ENCODE measurements at regions not wholly inside any gene's neighbourhood (a gene's known extent, or its start where the extent isn't known, plus 50 kb on each side); places are given as distances from the start of the nearest gene placed in this dataset.

GRCh38 chr2:111661286-111661940 lies 222.6 kb downstream of the ANAPC1 start:
- Histone ChIP-seq H3K4me3 (no peak overlapping the region), H3K27me3 (ENCODE audit: control insufficient read depth in 3 of 3, insufficient read depth in 3 of 3, low read length in 2 of 3) (no peaks in the 10 kb centered on the region), H3K9ac (ENCODE audit: insufficient read depth in 1 of 2, low read length in 2 of 2) (no peak overlapping the region), H3K9me3 (ENCODE audit: control insufficient read depth in 4 of 4, insufficient read depth in 3 of 4, low read length in 3 of 4) (peaks cover 0 to 2% (median 0%) of the 10 kb centered on the region in 4 donors), H3K27ac (ENCODE audit: low read depth in 1 of 2, low read length in 1 of 2) (no peak overlapping the region), H3K4me1 (ENCODE audit: control insufficient read depth in 5 of 5, insufficient read depth in 5 of 5, low read length in 5 of 5) (peaks cover 0 to 19% (median 0%) of the 10 kb centered on the region in 5 donors), H3K36me3 (ENCODE audit: control insufficient read depth in 4 of 4, insufficient read depth in 4 of 4, low read length in 4 of 4) (no peaks in the 10 kb centered on the region)
- TF ChIP-seq, protein P1, sequence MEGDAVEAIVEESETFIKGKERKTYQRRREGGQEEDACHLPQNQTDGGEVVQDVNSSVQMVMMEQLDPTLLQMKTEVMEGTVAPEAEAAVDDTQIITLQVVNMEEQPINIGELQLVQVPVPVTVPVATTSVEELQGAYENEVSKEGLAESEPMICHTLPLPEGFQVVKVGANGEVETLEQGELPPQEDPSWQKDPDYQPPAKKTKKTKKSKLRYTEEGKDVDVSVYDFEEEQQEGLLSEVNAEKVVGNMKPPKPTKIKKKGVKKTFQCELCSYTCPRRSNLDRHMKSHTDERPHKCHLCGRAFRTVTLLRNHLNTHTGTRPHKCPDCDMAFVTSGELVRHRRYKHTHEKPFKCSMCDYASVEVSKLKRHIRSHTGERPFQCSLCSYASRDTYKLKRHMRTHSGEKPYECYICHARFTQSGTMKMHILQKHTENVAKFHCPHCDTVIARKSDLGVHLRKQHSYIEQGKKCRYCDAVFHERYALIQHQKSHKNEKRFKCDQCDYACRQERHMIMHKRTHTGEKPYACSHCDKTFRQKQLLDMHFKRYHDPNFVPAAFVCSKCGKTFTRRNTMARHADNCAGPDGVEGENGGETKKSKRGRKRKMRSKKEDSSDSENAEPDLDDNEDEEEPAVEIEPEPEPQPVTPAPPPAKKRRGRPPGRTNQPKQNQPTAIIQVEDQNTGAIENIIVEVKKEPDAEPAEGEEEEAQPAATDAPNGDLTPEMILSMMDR (IDR thresholded peaks at IDR 0.05; ENCODE audit: control extremely low read depth, extremely low read depth) = no peak
- DNase-seq (no peak), ATAC-seq (ENCODE audit: insufficient read depth, low FRiP score) (no peak)
- WGBS, 2 donors = 96% methylated on average over 7 of the region's 7 CpGs

DNA sequence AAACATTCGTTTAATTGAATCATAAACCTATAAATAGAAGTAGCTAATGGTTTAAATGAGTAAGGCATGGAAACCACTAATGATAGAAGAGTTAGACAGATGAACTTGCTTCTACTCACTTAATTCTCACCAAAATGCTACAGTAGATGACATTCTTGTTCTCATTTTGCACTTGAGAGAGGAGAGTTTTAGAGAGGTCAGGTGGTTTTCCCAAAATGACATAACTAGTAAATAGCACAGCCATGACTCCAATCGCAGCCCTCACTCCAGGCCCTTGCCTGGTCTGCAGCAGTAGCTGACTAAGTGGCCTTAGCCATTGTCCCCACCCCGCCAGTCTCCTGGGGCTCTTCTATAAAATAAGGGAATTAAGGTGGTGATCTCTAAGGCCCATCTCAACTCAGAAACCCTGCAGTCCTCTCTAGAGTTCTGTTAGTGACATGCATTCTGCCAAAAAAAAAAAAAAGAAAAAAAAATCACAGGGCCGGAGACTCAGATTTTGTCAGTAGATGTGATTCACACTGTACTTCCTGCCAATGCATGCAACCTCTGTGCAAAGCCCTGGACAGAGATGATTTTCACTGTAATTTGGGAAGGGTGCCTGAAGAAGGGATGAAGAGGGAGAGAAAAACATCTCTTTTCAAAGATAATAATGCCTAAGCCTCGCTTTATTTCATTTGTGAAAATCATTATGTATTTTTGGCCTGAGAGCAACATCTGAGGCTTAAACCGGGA lies 221.8 kb downstream of the ANAPC1 start:
- no peaks in the 10 kb centered on the region for H3K27me3 ChIP-seq (ENCODE audit: control insufficient read depth in 3 of 3, insufficient read depth in 3 of 3, low read length in 2 of 3)
- TF ChIP-seq, protein P1 (IDR thresholded peaks at IDR 0.05; ENCODE audit: control extremely low read depth, extremely low read depth) = no peak
- no peaks in the 10 kb centered on the region for H3K36me3 ChIP-seq (ENCODE audit: control insufficient read depth in 4 of 4, insufficient read depth in 4 of 4, low read length in 4 of 4)
- H3K4me1 ChIP-seq (ENCODE audit: control insufficient read depth in 5 of 5, insufficient read depth in 5 of 5, low read length in 5 of 5) = peaks cover 0 to 19% (median 0%) of the 10 kb centered on the region in 5 donors
- H3K9me3 ChIP-seq (ENCODE audit: control insufficient read depth in 4 of 4, insufficient read depth in 3 of 4, low read length in 3 of 4) = peaks cover 0 to 2% (median 0%) of the 10 kb centered on the region in 4 donors
- WGBS, 2 donors = 67 to 82% methylated on average over 6 of the region's 6 CpGs
- H3K27ac ChIP-seq (ENCODE audit: low read depth in 1 of 2, low read length in 1 of 2) = no peak overlapping the region
- peak in 2 of 3 donors; percentile 55 to 71 for DNase-seq
- H3K9ac ChIP-seq (ENCODE audit: insufficient read depth in 1 of 2, low read length in 2 of 2) = no peak overlapping the region
- no peak for ATAC-seq (ENCODE audit: insufficient read depth, low FRiP score)
- H3K4me3 ChIP-seq = no peak overlapping the region

DNA sequence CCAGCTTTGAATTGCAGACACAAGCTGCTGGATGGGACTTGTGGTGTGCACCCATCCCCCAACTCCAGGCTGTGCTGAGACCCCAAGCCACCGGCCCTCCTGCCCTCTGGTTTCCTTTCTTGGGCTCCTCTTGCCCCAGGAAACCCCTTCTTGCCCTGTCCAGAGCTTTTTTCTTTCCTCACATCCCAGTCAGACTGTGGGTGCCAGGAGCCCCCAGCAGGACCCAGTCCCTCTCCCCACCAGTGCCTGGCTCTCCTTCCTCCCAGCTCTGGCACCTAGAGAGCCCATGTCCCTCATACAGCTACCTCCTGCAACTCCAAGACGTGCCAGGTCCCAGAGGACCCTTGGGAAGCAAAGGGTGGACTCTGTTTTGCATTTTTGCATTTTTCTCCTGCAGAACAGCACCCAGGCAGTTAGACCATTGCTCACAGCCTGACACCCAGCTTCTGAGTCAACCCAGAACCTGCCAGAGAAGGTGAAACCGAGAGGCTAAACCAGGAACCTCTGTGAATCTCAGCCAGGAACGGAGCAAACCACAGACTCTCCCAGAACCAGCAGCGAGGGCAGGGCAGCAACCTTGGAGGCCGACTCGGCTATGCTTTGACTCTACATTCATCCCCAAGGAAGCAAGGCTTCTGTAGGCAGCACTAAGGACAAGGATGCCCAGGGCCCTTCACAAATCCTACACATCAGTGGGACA lies 221.1 kb downstream of the ANAPC1 start:
- Histone ChIP-seq H3K4me1 (ENCODE audit: control insufficient read depth in 5 of 5, insufficient read depth in 5 of 5, low read length in 5 of 5) (peaks cover 0 to 19% (median 0%) of the 10 kb centered on the region in 5 donors), H3K9me3 (ENCODE audit: control insufficient read depth in 4 of 4, insufficient read depth in 3 of 4, low read length in 3 of 4) (peaks cover 0 to 2% (median 0%) of the 10 kb centered on the region in 4 donors), H3K36me3 (ENCODE audit: control insufficient read depth in 4 of 4, insufficient read depth in 4 of 4, low read length in 4 of 4) (no peaks in the 10 kb centered on the region), H3K27ac (ENCODE audit: low read depth in 1 of 2, low read length in 1 of 2) (no peak overlapping the region), H3K4me3 (no peak overlapping the region), H3K9ac (ENCODE audit: insufficient read depth in 1 of 2, low read length in 2 of 2) (no peak overlapping the region), H3K27me3 (ENCODE audit: control insufficient read depth in 3 of 3, insufficient read depth in 3 of 3, low read length in 2 of 3) (no peaks in the 10 kb centered on the region)
- no peak for ATAC-seq (ENCODE audit: insufficient read depth, low FRiP score)
- TF ChIP-seq, protein P1 (IDR thresholded peaks at IDR 0.05; ENCODE audit: control extremely low read depth, extremely low read depth) = no peak
- no peak for DNase-seq
- WGBS, 2 donors = 80 to 82% methylated on average over 7 of the region's 7 CpGs

Data from lung (tissue), 11 donors.